ENCODE measurements at regions not wholly inside any gene's neighbourhood (a gene's known extent, or its start where the extent isn't known, plus 50 kb on each side); places are given as distances from the start of the nearest gene placed in this dataset.

DNA sequence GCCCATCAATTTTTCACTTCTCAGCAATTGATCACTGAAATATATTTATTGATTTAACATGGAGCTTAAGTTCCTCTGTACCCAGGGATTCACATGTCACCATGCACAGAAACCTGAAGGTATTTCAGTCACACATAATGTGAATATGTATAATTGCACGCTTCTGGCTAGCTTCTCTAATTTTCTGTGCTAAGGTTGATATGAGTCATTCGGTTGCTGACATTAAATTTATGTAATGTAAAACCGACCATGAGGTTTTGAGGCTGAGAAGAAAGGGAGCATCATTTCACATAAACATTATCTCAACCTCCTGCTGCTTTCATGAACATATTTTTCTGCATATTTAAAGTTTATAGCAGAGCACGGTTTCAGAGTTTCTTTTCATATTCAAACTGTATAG is 381.0 kb upstream of the TPK1 start:
- TF ChIP-seq, protein P1, sequence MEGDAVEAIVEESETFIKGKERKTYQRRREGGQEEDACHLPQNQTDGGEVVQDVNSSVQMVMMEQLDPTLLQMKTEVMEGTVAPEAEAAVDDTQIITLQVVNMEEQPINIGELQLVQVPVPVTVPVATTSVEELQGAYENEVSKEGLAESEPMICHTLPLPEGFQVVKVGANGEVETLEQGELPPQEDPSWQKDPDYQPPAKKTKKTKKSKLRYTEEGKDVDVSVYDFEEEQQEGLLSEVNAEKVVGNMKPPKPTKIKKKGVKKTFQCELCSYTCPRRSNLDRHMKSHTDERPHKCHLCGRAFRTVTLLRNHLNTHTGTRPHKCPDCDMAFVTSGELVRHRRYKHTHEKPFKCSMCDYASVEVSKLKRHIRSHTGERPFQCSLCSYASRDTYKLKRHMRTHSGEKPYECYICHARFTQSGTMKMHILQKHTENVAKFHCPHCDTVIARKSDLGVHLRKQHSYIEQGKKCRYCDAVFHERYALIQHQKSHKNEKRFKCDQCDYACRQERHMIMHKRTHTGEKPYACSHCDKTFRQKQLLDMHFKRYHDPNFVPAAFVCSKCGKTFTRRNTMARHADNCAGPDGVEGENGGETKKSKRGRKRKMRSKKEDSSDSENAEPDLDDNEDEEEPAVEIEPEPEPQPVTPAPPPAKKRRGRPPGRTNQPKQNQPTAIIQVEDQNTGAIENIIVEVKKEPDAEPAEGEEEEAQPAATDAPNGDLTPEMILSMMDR (IDR thresholded peaks at IDR 0.05) = no peak
- TF ChIP-seq POLR2A (IDR thresholded peaks at IDR 0.05) = no peak

Data from esophagus squamous epithelium (tissue), 4 donors.